Type B pancreatic cell (in vitro differentiated cells): ENCODE measurements at regions not wholly inside any gene's neighbourhood (a gene's known extent, or its start where the extent isn't known, plus 50 kb on each side); places are given as distances from the start of the nearest gene placed in this dataset.

Source experiments
- DNase-seq: peaks from one replicate; pipeline ENCODE4 v3.0.0; 2021; ENCODE audit warnings: mixed read lengths; ENCODE audit not compliant: unreplicated experiment; ENCODE audit errors: extremely low spot score
- H3K27ac Mint-ChIP-seq: 2 replicates; pipeline ENCODE4 v1.8.0; 2021; ENCODE audit warnings: mild to moderate bottlenecking, mixed read lengths
- H3K27me3 Mint-ChIP-seq: 2 replicates; pipeline ENCODE4 v1.8.0; 2021; ENCODE audit warnings: mixed read lengths
- H3K36me3 Mint-ChIP-seq: 2 replicates; pipeline ENCODE4 v1.8.0; 2021; ENCODE audit warnings: mixed read lengths
- H3K4me1 Mint-ChIP-seq: one replicate; pipeline ENCODE4 v1.8.0; 2021; ENCODE audit warnings: mixed read lengths; ENCODE audit not compliant: unreplicated experiment
- H3K4me3 Mint-ChIP-seq: 2 replicates; pipeline ENCODE4 v1.8.0; 2021; ENCODE audit warnings: mild to moderate bottlenecking, mixed read lengths
- H3K9me3 Mint-ChIP-seq: 2 replicates; pipeline ENCODE4 v1.8.0; 2021; ENCODE audit warnings: mixed read lengths
- CTCF ChIP-seq: fragments of 200-600 bp; sonication (generic); conservative IDR thresholded peaks from 2 replicates; pipeline ENCODE4 v1.5.0; 2021; ENCODE audit warnings: antibody characterized with exemption, mild to moderate bottlenecking

- no peak overlapping the region for H3K4me3 Mint-ChIP-seq
- no peak for DNase-seq
- no peaks in the 10 kb centered on the region for H3K27me3 Mint-ChIP-seq
- H3K27ac Mint-ChIP-seq: no peak overlapping the region
- H3K36me3 Mint-ChIP-seq: peaks cover 4% of the 10 kb centered on the region
- TF ChIP-seq CTCF: no peak
- H3K9me3 Mint-ChIP-seq: peaks cover 12% of the 10 kb centered on the region
- H3K4me1 Mint-ChIP-seq: peaks cover 36% of the 10 kb centered on the region
These were observed 60.3 kb downstream of the UTRN start for GRCh38 chr6:144345451-144345850.

- Mint-ChIP-seq H3K4me3 (no peak overlapping the region), H3K27ac (no peak overlapping the region), H3K9me3 (peaks cover 12% of the 10 kb centered on the region), H3K4me1 (peaks cover 30% of the 10 kb centered on the region), H3K36me3 (peaks cover 4% of the 10 kb centered on the region), H3K27me3 (no peaks in the 10 kb centered on the region)
- no peak for TF ChIP-seq CTCF
- DNase-seq: no peak
These were observed 61.7 kb downstream of the UTRN start for GRCh38 chr6:144346719-144347447.

GRCh38 chr6:144347448-144347759, 62.3 kb downstream of the UTRN start:
- H3K27ac Mint-ChIP-seq: no peak overlapping the region
- no peak for TF ChIP-seq CTCF
- H3K36me3 Mint-ChIP-seq: peaks cover 4% of the 10 kb centered on the region
- peaks cover 30% of the 10 kb centered on the region for H3K4me1 Mint-ChIP-seq
- no peaks in the 10 kb centered on the region for H3K27me3 Mint-ChIP-seq
- no peak for DNase-seq
- no peak overlapping the region for H3K4me3 Mint-ChIP-seq
- peaks cover 12% of the 10 kb centered on the region for H3K9me3 Mint-ChIP-seq

GRCh38 chr6:144347933-144348332, 62.8 kb downstream of the UTRN start:
- H3K4me1 Mint-ChIP-seq: peaks cover 30% of the 10 kb centered on the region
- no peaks in the 10 kb centered on the region for H3K27me3 Mint-ChIP-seq
- peaks cover 12% of the 10 kb centered on the region for H3K9me3 Mint-ChIP-seq
- DNase-seq: no peak
- TF ChIP-seq CTCF: no peak
- H3K36me3 Mint-ChIP-seq: peaks cover 4% of the 10 kb centered on the region
- H3K4me3 Mint-ChIP-seq: no peak overlapping the region
- H3K27ac Mint-ChIP-seq: peak overlapping the region; percentile 47

GRCh38 chr6:144349690-144350527, 64.8 kb downstream of the UTRN start:
- H3K4me1 Mint-ChIP-seq: peaks cover 20% of the 10 kb centered on the region
- DNase-seq: no peak
- H3K27me3 Mint-ChIP-seq: no peaks in the 10 kb centered on the region
- no peak overlapping the region for H3K27ac Mint-ChIP-seq
- H3K36me3 Mint-ChIP-seq: peaks cover 4% of the 10 kb centered on the region
- H3K9me3 Mint-ChIP-seq: peaks cover 12% of the 10 kb centered on the region
- H3K4me3 Mint-ChIP-seq: no peak overlapping the region
- no peak for TF ChIP-seq CTCF
